ENCODE measurements at regions not wholly inside any gene's neighbourhood (a gene's known extent, or its start where the extent isn't known, plus 50 kb on each side); places are given as distances from the start of the nearest gene placed in this dataset.

DNA sequence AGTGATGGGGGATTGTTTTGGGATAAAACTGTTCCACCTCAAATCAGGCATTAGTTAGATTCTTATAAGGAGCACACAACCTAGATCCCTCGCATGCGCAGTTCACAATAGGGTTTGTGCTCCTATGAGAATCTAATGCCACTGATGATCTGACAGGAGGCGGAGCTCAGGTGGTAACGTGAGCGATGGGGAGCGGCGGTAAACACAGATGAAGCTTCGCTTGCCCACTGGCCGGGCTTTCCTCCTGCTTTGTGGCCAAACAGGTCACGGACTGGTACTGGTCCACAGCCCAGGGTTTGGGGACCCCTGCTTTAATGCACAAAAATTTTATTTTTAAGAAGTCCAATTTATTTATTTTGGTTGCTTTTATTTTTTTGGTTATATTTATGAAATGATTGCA lies 238.8 kb downstream of the AACS start:
- H3K4me2 ChIP-seq (ENCODE audit: low read length): no peak overlapping the region
- no peaks in the 10 kb centered on the region for H3K9me3 ChIP-seq (ENCODE audit: low read length)
- no peak overlapping the region for H3K4me3 ChIP-seq (ENCODE audit: low read length)
- no peaks in the 10 kb centered on the region for H3F3A ChIP-seq (ENCODE audit: insufficient read depth, low read length, poor library complexity, severe bottlenecking)
- no peaks in the 10 kb centered on the region for H3K9me2 ChIP-seq (ENCODE audit: insufficient read depth, low read length)
- no peaks in the 10 kb centered on the region for H3K36me3 ChIP-seq (ENCODE audit: insufficient read depth, low read length)
- H2AFZ ChIP-seq (ENCODE audit: low read depth, low read length): no peak overlapping the region
- no peaks in the 10 kb centered on the region for H3K27me3 ChIP-seq (ENCODE audit: insufficient read depth, low read depth, low read length)
- H3K9ac ChIP-seq (ENCODE audit: low read length): no peak overlapping the region
- no peaks in the 10 kb centered on the region for H4K20me1 ChIP-seq (ENCODE audit: insufficient read depth)
- TF ChIP-seq POLR2AphosphoS5 (IDR thresholded peaks at IDR 0.05): no peak
- no peak for TF ChIP-seq EZH2 (IDR thresholded peaks at IDR 0.05; ENCODE audit: borderline replicate concordance, insufficient read depth, low read length, poor library complexity, severe bottlenecking)
- TF ChIP-seq, protein P1, sequence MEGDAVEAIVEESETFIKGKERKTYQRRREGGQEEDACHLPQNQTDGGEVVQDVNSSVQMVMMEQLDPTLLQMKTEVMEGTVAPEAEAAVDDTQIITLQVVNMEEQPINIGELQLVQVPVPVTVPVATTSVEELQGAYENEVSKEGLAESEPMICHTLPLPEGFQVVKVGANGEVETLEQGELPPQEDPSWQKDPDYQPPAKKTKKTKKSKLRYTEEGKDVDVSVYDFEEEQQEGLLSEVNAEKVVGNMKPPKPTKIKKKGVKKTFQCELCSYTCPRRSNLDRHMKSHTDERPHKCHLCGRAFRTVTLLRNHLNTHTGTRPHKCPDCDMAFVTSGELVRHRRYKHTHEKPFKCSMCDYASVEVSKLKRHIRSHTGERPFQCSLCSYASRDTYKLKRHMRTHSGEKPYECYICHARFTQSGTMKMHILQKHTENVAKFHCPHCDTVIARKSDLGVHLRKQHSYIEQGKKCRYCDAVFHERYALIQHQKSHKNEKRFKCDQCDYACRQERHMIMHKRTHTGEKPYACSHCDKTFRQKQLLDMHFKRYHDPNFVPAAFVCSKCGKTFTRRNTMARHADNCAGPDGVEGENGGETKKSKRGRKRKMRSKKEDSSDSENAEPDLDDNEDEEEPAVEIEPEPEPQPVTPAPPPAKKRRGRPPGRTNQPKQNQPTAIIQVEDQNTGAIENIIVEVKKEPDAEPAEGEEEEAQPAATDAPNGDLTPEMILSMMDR (IDR thresholded peaks at IDR 0.05; ENCODE audit: poor library complexity, severe bottlenecking): no peak
- TF ChIP-seq EP300 (conservative IDR thresholded peaks at IDR 0.05; ENCODE audit: poor library complexity, severe bottlenecking): no peak
- TF ChIP-seq RAD21 (conservative IDR thresholded peaks at IDR 0.05): no peak
- no peak for TF ChIP-seq SMC3 (conservative IDR thresholded peaks at IDR 0.05; ENCODE audit: poor library complexity)
- no peak for TF ChIP-seq MXI1 (conservative IDR thresholded peaks at IDR 0.05; ENCODE audit: poor library complexity, severe bottlenecking)
- TF ChIP-seq REST (IDR thresholded peaks at IDR 0.05; ENCODE audit: borderline replicate concordance): no peak
- TF ChIP-seq TAF1 (IDR thresholded peaks at IDR 0.05; ENCODE audit: low read depth): no peak
- no peak overlapping the region for H3K27ac ChIP-seq (ENCODE audit: low read length)
- H3K79me2 ChIP-seq (replicated peaks; ENCODE audit: insufficient read depth, low read length): no peaks in the 10 kb centered on the region

DNA sequence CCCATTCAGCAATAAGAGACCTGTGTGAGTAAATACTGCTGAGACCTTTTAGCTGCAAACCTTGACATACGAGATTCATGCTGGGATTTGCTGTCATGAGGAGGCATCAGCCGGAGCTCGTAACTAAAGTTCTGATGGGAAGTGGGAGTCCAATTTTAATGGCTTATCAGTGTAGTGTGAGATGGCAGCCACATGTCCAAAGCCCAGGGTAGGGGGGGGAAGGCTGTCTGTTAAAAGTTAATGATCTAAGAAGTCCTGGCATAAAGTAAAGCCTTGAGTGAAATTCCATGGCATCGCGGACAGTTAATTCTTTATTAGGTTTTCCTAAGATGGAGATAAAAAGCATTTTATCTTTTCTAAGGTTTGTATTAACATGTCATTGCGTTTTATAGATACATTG lies 240.0 kb downstream of the AACS start:
- H3K27me3 ChIP-seq (ENCODE audit: insufficient read depth, low read depth, low read length): no peaks in the 10 kb centered on the region
- H3K9ac ChIP-seq (ENCODE audit: low read length): no peak overlapping the region
- no peaks in the 10 kb centered on the region for H3F3A ChIP-seq (ENCODE audit: insufficient read depth, low read length, poor library complexity, severe bottlenecking)
- no peaks in the 10 kb centered on the region for H4K20me1 ChIP-seq (ENCODE audit: insufficient read depth)
- H3K9me3 ChIP-seq (ENCODE audit: low read length): no peaks in the 10 kb centered on the region
- no peak overlapping the region for H3K4me2 ChIP-seq (ENCODE audit: low read length)
- no peak overlapping the region for H3K27ac ChIP-seq (ENCODE audit: low read length)
- H3K79me2 ChIP-seq (replicated peaks; ENCODE audit: insufficient read depth, low read length): no peaks in the 10 kb centered on the region
- H2AFZ ChIP-seq (ENCODE audit: low read depth, low read length): no peak overlapping the region
- no peaks in the 10 kb centered on the region for H3K9me2 ChIP-seq (ENCODE audit: insufficient read depth, low read length)
- no peaks in the 10 kb centered on the region for H3K36me3 ChIP-seq (ENCODE audit: insufficient read depth, low read length)
- no peak overlapping the region for H3K4me3 ChIP-seq (ENCODE audit: low read length)
- TF ChIP-seq TAF1 (IDR thresholded peaks at IDR 0.05; ENCODE audit: low read depth) (no peak), EP300 (conservative IDR thresholded peaks at IDR 0.05; ENCODE audit: poor library complexity, severe bottlenecking) (no peak), RAD21 (conservative IDR thresholded peaks at IDR 0.05) (no peak), REST (IDR thresholded peaks at IDR 0.05; ENCODE audit: borderline replicate concordance) (no peak), POLR2AphosphoS5 (IDR thresholded peaks at IDR 0.05) (no peak), EZH2 (IDR thresholded peaks at IDR 0.05; ENCODE audit: borderline replicate concordance, insufficient read depth, low read length, poor library complexity, severe bottlenecking) (no peak), SMC3 (conservative IDR thresholded peaks at IDR 0.05; ENCODE audit: poor library complexity) (no peak), MXI1 (conservative IDR thresholded peaks at IDR 0.05; ENCODE audit: poor library complexity, severe bottlenecking) (no peak)
